ENCODE measurements at regions not wholly inside any gene's neighbourhood (a gene's known extent, or its start where the extent isn't known, plus 50 kb on each side); places are given as distances from the start of the nearest gene placed in this dataset.

- TF ChIP-seq ATF2 (IDR thresholded peaks at IDR 0.05; ENCODE audit: low read length) (no peak), ZNF274 (IDR thresholded peaks at IDR 0.05; ENCODE audit: borderline replicate concordance, extremely low read depth, low read length) (no peak), JUN (IDR thresholded peaks at IDR 0.05; ENCODE audit: low read depth, low read length) (no peak), NRF1 (IDR thresholded peaks at IDR 0.05; ENCODE audit: low read depth, low read length) (no peak), SIRT6 (IDR thresholded peaks at IDR 0.05; ENCODE audit: low read length) (no peak), YY1 (IDR thresholded peaks at IDR 0.05; ENCODE audit: low read depth, low read length) (peak; percentile 76), TEAD4 (IDR thresholded peaks at IDR 0.05; ENCODE audit: low read depth, low read length) (no peak), TAF1 (IDR thresholded peaks at IDR 0.05; ENCODE audit: low read depth, low read length) (no peak), MAFK (IDR thresholded peaks at IDR 0.05; ENCODE audit: low read depth, low read length) (no peak), SIX5 (IDR thresholded peaks at IDR 0.05; ENCODE audit: low read depth, low read length) (no peak), CBX5 (IDR thresholded peaks at IDR 0.05; ENCODE audit: low read depth, low read length) (no peak), HDAC6 (IDR thresholded peaks at IDR 0.05; ENCODE audit: low read depth, low read length) (no peak), TCF12 (IDR thresholded peaks at IDR 0.05; ENCODE audit: low read depth, low read length) (peak; percentile 92), KDM1A (IDR thresholded peaks at IDR 0.05; ENCODE audit: borderline replicate concordance, low read length) (0 out of 2 replicates have a peak, but pooled peaks have one; percentile 42), GTF2F1 (IDR thresholded peaks at IDR 0.05; ENCODE audit: borderline replicate concordance, low read depth, low read length) (no peak)
Measured at GRCh38 chr12:127280393-127281275, 986.3 kb upstream of the TMEM132C start (continued).
